GM23338 (cell line): ENCODE measurements at regions not wholly inside any gene's neighbourhood (a gene's known extent, or its start where the extent isn't known, plus 50 kb on each side); places are given as distances from the start of the nearest gene placed in this dataset.

Experiments used
- CREB1 ChIP-seq: fragments of 250-450 bp; sonication (Bioruptor Pico); IDR thresholded peaks from 2 replicates; pipeline ENCODE4 v1.5.0; 2020; ENCODE audit warnings: low read depth, mild to moderate bottlenecking, moderate library complexity
- EZH2 ChIP-seq: fragments of 200-600 bp; sonication (generic); IDR thresholded peaks from one replicate; pipeline ENCODE4 v1.8.0; 2017; ENCODE audit warnings: antibody characterized with exemption, mild to moderate bottlenecking, low read depth; ENCODE audit not compliant: unreplicated experiment
- EZH2phosphoT487 ChIP-seq: fragments of 200-600 bp; sonication (generic); IDR thresholded peaks from one replicate; pipeline ENCODE4 v1.8.1; 2018; ENCODE audit warnings: antibody characterized with exemption; ENCODE audit not compliant: unreplicated experiment
- JUNB ChIP-seq: IDR thresholded peaks from one replicate; pipeline ENCODE4 v1.6.1; 2016; ENCODE audit warnings: antibody characterized with exemption; ENCODE audit not compliant: unreplicated experiment
- NANOG ChIP-seq: IDR thresholded peaks from 2 replicates; pipeline ENCODE4 v1.6.1; 2016; ENCODE audit warnings: antibody characterized with exemption, borderline replicate concordance
- POLR2AphosphoS5 ChIP-seq: IDR thresholded peaks from 2 replicates; pipeline ENCODE4 v1.6.1; 2016; ENCODE audit warnings: antibody characterized with exemption, low read depth
- STAT1 ChIP-seq: IDR thresholded peaks from one replicate; pipeline ENCODE4 v1.6.1; 2016; ENCODE audit warnings: antibody characterized with exemption; ENCODE audit not compliant: unreplicated experiment
- ZNF331 ChIP-seq: fragments of 250-450 bp; sonication (Bioruptor Pico); IDR thresholded peaks from 2 replicates; pipeline ENCODE4 v1.5.0; 2020; ENCODE audit warnings: low read depth, mild to moderate bottlenecking, moderate library complexity
- TF ChIP-seq, protein P1 (sequence below): fragments of 250-450 bp; sonication (Bioruptor Pico); IDR thresholded peaks from 2 replicates; pipeline ENCODE4 v1.5.0; 2020; ENCODE audit warnings: mild to moderate bottlenecking, moderate library complexity
- TF ChIP-seq, protein P2 (sequence below): IDR thresholded peaks from one replicate; pipeline ENCODE4 v1.6.1; 2018; ENCODE audit warnings: antibody characterized with exemption; ENCODE audit not compliant: unreplicated experiment
- TF ChIP-seq, protein P3 (sequence below): IDR thresholded peaks from 2 replicates; pipeline ENCODE4 v1.6.1; 2016; ENCODE audit warnings: antibody characterized with exemption

DNA sequence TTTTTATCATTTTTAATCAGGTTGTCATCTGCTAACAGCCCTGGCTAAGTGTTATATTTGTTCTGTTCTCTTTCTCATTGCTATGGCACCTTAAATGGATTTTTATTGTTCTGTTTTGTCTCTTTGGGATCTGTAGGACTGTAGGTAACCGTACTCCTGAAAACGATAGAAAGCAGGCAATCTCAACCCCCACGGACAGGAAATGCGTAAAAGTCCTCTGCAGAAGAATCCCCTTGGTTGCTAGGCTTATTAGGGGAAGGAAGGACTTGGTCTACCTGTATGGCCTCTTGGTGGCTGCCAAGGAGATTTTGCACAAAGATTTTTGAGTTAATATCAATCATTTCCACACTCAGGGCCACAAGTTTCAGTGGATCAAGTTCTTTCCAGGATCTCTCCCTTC is 571.9 kb upstream of the ZNF385D start (continued):
- TF ChIP-seq, protein P1, sequence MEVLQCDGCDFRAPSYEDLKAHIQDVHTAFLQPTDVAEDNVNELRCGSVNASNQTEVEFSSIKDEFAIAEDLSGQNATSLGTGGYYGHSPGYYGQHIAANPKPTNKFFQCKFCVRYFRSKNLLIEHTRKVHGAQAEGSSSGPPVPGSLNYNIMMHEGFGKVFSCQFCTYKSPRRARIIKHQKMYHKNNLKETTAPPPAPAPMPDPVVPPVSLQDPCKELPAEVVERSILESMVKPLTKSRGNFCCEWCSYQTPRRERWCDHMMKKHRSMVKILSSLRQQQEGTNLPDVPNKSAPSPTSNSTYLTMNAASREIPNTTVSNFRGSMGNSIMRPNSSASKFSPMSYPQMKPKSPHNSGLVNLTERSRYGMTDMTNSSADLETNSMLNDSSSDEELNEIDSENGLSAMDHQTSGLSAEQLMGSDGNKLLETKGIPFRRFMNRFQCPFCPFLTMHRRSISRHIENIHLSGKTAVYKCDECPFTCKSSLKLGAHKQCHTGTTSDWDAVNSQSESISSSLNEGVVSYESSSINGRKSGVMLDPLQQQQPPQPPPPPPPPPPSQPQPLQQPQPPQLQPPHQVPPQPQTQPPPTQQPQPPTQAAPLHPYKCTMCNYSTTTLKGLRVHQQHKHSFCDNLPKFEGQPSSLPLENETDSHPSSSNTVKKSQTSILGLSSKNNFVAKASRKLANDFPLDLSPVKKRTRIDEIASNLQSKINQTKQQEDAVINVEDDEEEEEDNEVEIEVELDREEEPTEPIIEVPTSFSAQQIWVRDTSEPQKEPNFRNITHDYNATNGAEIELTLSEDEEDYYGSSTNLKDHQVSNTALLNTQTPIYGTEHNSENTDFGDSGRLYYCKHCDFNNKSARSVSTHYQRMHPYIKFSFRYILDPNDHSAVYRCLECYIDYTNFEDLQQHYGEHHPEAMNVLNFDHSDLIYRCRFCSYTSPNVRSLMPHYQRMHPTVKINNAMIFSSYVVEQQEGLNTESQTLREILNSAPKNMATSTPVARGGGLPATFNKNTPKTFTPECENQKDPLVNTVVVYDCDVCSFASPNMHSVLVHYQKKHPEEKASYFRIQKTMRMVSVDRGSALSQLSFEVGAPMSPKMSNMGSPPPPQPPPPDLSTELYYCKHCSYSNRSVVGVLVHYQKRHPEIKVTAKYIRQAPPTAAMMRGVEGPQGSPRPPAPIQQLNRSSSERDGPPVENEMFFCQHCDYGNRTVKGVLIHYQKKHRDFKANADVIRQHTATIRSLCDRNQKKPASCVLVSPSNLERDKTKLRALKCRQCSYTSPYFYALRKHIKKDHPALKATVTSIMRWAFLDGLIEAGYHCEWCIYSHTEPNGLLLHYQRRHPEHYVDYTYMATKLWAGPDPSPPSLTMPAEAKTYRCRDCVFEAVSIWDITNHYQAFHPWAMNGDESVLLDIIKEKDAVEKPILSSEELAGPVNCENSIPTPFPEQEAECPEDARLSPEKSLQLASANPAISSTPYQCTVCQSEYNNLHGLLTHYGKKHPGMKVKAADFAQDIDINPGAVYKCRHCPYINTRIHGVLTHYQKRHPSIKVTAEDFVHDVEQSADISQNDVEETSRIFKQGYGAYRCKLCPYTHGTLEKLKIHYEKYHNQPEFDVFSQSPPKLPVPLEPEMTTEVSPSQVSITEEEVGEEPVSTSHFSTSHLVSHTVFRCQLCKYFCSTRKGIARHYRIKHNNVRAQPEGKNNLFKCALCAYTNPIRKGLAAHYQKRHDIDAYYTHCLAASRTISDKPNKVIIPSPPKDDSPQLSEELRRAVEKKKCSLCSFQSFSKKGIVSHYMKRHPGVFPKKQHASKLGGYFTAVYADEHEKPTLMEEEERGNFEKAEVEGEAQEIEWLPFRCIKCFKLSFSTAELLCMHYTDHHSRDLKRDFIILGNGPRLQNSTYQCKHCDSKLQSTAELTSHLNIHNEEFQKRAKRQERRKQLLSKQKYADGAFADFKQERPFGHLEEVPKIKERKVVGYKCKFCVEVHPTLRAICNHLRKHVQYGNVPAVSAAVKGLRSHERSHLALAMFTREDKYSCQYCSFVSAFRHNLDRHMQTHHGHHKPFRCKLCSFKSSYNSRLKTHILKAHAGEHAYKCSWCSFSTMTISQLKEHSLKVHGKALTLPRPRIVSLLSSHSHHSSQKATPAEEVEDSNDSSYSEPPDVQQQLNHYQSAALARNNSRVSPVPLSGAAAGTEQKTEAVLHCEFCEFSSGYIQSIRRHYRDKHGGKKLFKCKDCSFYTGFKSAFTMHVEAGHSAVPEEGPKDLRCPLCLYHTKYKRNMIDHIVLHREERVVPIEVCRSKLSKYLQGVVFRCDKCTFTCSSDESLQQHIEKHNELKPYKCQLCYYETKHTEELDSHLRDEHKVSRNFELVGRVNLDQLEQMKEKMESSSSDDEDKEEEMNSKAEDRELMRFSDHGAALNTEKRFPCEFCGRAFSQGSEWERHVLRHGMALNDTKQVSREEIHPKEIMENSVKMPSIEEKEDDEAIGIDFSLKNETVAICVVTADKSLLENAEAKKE (CRISPR knock-in tag): peak; percentile 89
- TF ChIP-seq JUNB (no peak), POLR2AphosphoS5 (no peak), EZH2 (no peak), ZNF331 (CRISPR knock-in tag) (no peak), STAT1 (no peak), CREB1 (no peak), EZH2phosphoT487 (no peak), NANOG (no peak)
- TF ChIP-seq, protein P2, sequence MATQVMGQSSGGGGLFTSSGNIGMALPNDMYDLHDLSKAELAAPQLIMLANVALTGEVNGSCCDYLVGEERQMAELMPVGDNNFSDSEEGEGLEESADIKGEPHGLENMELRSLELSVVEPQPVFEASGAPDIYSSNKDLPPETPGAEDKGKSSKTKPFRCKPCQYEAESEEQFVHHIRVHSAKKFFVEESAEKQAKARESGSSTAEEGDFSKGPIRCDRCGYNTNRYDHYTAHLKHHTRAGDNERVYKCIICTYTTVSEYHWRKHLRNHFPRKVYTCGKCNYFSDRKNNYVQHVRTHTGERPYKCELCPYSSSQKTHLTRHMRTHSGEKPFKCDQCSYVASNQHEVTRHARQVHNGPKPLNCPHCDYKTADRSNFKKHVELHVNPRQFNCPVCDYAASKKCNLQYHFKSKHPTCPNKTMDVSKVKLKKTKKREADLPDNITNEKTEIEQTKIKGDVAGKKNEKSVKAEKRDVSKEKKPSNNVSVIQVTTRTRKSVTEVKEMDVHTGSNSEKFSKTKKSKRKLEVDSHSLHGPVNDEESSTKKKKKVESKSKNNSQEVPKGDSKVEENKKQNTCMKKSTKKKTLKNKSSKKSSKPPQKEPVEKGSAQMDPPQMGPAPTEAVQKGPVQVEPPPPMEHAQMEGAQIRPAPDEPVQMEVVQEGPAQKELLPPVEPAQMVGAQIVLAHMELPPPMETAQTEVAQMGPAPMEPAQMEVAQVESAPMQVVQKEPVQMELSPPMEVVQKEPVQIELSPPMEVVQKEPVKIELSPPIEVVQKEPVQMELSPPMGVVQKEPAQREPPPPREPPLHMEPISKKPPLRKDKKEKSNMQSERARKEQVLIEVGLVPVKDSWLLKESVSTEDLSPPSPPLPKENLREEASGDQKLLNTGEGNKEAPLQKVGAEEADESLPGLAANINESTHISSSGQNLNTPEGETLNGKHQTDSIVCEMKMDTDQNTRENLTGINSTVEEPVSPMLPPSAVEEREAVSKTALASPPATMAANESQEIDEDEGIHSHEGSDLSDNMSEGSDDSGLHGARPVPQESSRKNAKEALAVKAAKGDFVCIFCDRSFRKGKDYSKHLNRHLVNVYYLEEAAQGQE: no peak
- TF ChIP-seq, protein P3, sequence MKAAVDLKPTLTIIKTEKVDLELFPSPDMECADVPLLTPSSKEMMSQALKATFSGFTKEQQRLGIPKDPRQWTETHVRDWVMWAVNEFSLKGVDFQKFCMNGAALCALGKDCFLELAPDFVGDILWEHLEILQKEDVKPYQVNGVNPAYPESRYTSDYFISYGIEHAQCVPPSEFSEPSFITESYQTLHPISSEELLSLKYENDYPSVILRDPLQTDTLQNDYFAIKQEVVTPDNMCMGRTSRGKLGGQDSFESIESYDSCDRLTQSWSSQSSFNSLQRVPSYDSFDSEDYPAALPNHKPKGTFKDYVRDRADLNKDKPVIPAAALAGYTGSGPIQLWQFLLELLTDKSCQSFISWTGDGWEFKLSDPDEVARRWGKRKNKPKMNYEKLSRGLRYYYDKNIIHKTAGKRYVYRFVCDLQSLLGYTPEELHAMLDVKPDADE: peak; percentile 44; the same call in 1 of the 2 replicates
